GM21825 (cell line): ENCODE measurements at regions not wholly inside any gene's neighbourhood (a gene's known extent, or its start where the extent isn't known, plus 50 kb on each side); places are given as distances from the start of the nearest gene placed in this dataset.
"Not testable (repeated sequence)": the region's sequence is repeated elsewhere in the genome, so short reads cannot be mapped to it uniquely, and the experiment has no call there.

ENCODE experiments used
- ATAC-seq: cut with Tn5 transposase; IDR thresholded peaks from one replicate; pipeline ENCODE4 v1.9.1; 2021; ENCODE audit warnings: mild to moderate bottlenecking, moderate library complexity; ENCODE audit not compliant: unreplicated experiment

GRCh38 chr3:71964170-71964569 is 179.2 kb upstream of the PROK2 start:
- ATAC-seq, result no peak

- no peak for ATAC-seq
These were observed 177.8 kb upstream of the PROK2 start for GRCh38 chr3:71962561-71963240.

GRCh38 chr3:71961891-71962290 is 176.9 kb upstream of the PROK2 start:
- ATAC-seq, result no peak

GRCh38 chr3:71961378-71961777 is 176.4 kb upstream of the PROK2 start:
- no peak for ATAC-seq

- ATAC-seq, result no peak
These were observed 173.6 kb upstream of the PROK2 start for GRCh38 chr3:71958533-71958932.

GRCh38 chr3:71956716-71957115 is 171.8 kb upstream of the PROK2 start:
- no peak for ATAC-seq

- no peak for ATAC-seq
These were observed 171.1 kb upstream of the PROK2 start for GRCh38 chr3:71956069-71956340.

- no peak for ATAC-seq
These were observed 170.5 kb upstream of the PROK2 start for GRCh38 chr3:71955240-71956068.

- ATAC-seq, result no peak
These were observed 166.9 kb upstream of the PROK2 start for GRCh38 chr3:71951842-71952241.

- ATAC-seq, result no peak
These were observed 166.4 kb upstream of the PROK2 start for GRCh38 chr3:71951361-71951760.

- no peak for ATAC-seq
These were observed 164.5 kb upstream of the PROK2 start for GRCh38 chr3:71949442-71949841.

GRCh38 chr3:71944482-71945065 is 159.6 kb upstream of the PROK2 start:
- no peak for ATAC-seq

- ATAC-seq, result no peak
These were observed 157.7 kb upstream of the PROK2 start for GRCh38 chr3:71942432-71943187.

GRCh38 chr3:71940486-71940885 is 155.5 kb upstream of the PROK2 start:
- no peak for ATAC-seq

GRCh38 chr3:71938081-71938480 is 153.1 kb upstream of the PROK2 start:
- not testable (repeated sequence) for ATAC-seq

- no peak for ATAC-seq
These were observed 151.7 kb upstream of the PROK2 start for GRCh38 chr3:71936681-71937080.

- no peak for ATAC-seq
These were observed 149.7 kb upstream of the PROK2 start for GRCh38 chr3:71934520-71935270.

GRCh38 chr3:71931922-71932321 is 147.0 kb upstream of the PROK2 start:
- ATAC-seq, result no peak

GRCh38 chr3:71930056-71930991 is 145.4 kb upstream of the PROK2 start:
- no peak for ATAC-seq

- no peak for ATAC-seq
These were observed 143.3 kb upstream of the PROK2 start for GRCh38 chr3:71928212-71928611.
